Caco-2 (cell line): ENCODE measurements at regions not wholly inside any gene's neighbourhood (a gene's known extent, or its start where the extent isn't known, plus 50 kb on each side); places are given as distances from the start of the nearest gene placed in this dataset.

Experiments used
- BruUV-seq: library from RNA; stranded (reverse); fragments of 400-500 nt; replicated peaks from 2 replicates; lab custom pipeline; 2021; lab: Mats Ljungman, UMichigan
- CTCF ChIA-PET: fragments of 300-600 bp; sonication (Branson Sonifier 250); formaldehyde crosslinking; loops from one replicate; lab custom pipeline; 2022; ENCODE audit warnings: antibody characterized with exemption; lab: Charles Lee
- POLR2A ChIA-PET: fragments of 300-600 bp; sonication (Branson Sonifier 250); formaldehyde crosslinking; loops from one replicate; lab custom pipeline; 2022; ENCODE audit warnings: antibody characterized with exemption; lab: Charles Lee
- DNase-seq, 2 experiments: peaks; one replicate each; pipeline versions ENCODE4 v3.0.0 to v3.0.0-alpha.2; 2020 to 2022
- H3K27me3 ChIP-seq: replicated peaks from 2 replicates; pipeline ENCODE4 v1.6.0; 2011; ENCODE audit warnings: low read length; ENCODE audit not compliant: control insufficient read depth, insufficient read depth
- H3K36me3 ChIP-seq: 2 replicates; pipeline ENCODE4 v1.5.1; 2011; ENCODE audit warnings: low read length; ENCODE audit not compliant: control insufficient read depth, insufficient read depth
- H3K4me1 ChIP-seq: fragments of 250-450 bp; sonication (Bioruptor Pico); 2 replicates; pipeline ENCODE4 v1.5.1; 2020; ENCODE audit warnings: mild to moderate bottlenecking
- H3K4me3 ChIP-seq: 2 replicates; pipeline ENCODE4 v1.5.1; 2011; ENCODE audit warnings: low read depth, mild to moderate bottlenecking, control low read depth, low read length
- H3K9me3 ChIP-seq: fragments of 250-450 bp; sonication (Bioruptor Pico); 2 replicates; pipeline ENCODE4 v1.5.1; 2020; ENCODE audit warnings: mild to moderate bottlenecking, moderate library complexity
- H3K27ac Mint-ChIP-seq: one replicate; pipeline ENCODE4 v1.8.0; 2022; ENCODE audit warnings: mixed read lengths; ENCODE audit not compliant: unreplicated experiment
- H3K27me3 Mint-ChIP-seq: one replicate; pipeline ENCODE4 v1.8.0; 2022; ENCODE audit warnings: mixed read lengths; ENCODE audit not compliant: insufficient read depth, unreplicated experiment
- H3K36me3 Mint-ChIP-seq: one replicate; pipeline ENCODE4 v1.8.0; 2022; ENCODE audit warnings: mild to moderate bottlenecking, mixed read lengths; ENCODE audit not compliant: insufficient read depth, unreplicated experiment
- H3K4me1 Mint-ChIP-seq: one replicate; pipeline ENCODE4 v1.8.0; 2022; ENCODE audit warnings: low read depth, mixed read lengths; ENCODE audit not compliant: unreplicated experiment
- H3K4me3 Mint-ChIP-seq: one replicate; pipeline ENCODE4 v1.8.0; 2022; ENCODE audit warnings: mild to moderate bottlenecking, moderate library complexity, mixed read lengths; ENCODE audit not compliant: unreplicated experiment
- H3K9me3 Mint-ChIP-seq: one replicate; pipeline ENCODE4 v1.8.0; 2022; ENCODE audit warnings: mixed read lengths; ENCODE audit not compliant: unreplicated experiment
- CTCF ChIP-seq, 2 experiments: fragments of 200-600 bp in 1 of 2; IDR thresholded peaks; 1 replicate in 1 of 2; 2 replicates in 1 of 2; pipeline versions ENCODE4 v1.5.1 to v1.8.0; 2011 to 2022; ENCODE audit warnings: antibody characterized with exemption in 1 of 2, control low read depth in 1 of 2, inconsistent platforms in 1 of 2, low read depth in 1 of 2, low read length in 1 of 2, mild to moderate bottlenecking in 1 of 2, moderate library complexity in 1 of 2; ENCODE audit not compliant: insufficient read depth in 1 of 2, severe bottlenecking in 1 of 2, unreplicated experiment in 1 of 2
- intact Hi-C: fragments of 100-400 bp; cut with micrococcal nuclease; formaldehyde crosslinking; loops from one replicate; pipeline ENCODE4 v1.10.0; 2022; ENCODE audit not compliant: unreplicated experiment

GRCh38 chr3:10609134-10609533 lies 103.7 kb upstream of the ATP2B2 start:
- intact Hi-C loops: no loop called here
- Histone ChIP-seq H3K4me3 (no peak overlapping the region), H3K36me3 (no peaks in the 10 kb centered on the region), H3K9me3 (no peaks in the 10 kb centered on the region; the same call in 1 of the 2 replicates), H3K4me1 (no peaks in the 10 kb centered on the region), H3K27me3 (no peaks in the 10 kb centered on the region)
- no peak overlapping the region for H3K27ac Mint-ChIP-seq
- H3K4me3 Mint-ChIP-seq: no peak overlapping the region
- no peaks in the 10 kb centered on the region for H3K4me1 Mint-ChIP-seq
- H3K36me3 Mint-ChIP-seq: no peaks in the 10 kb centered on the region
- TF ChIP-seq CTCF (IDR thresholded peaks at IDR 0.05; ENCODE audit: insufficient read depth in 1 of 2, low read depth in 1 of 2, low read length in 1 of 2, severe bottlenecking in 1 of 2, unreplicated experiment in 1 of 2): no peak
- ChIA-PET CTCF (no interaction called here), POLR2A (no interaction called here)
- DNase-seq: no peak
- H3K27me3 Mint-ChIP-seq: peaks cover 14% of the 10 kb centered on the region
- peaks cover 24% of the 10 kb centered on the region for H3K9me3 Mint-ChIP-seq
- BruUV-seq: no TSS peak

GRCh38 chr3:10614168-10614567 lies 108.8 kb upstream of the ATP2B2 start:
- Histone ChIP-seq H3K4me3 (no peak overlapping the region), H3K9me3 (no peaks in the 10 kb centered on the region; the same call in 1 of the 2 replicates), H3K36me3 (no peaks in the 10 kb centered on the region), H3K4me1 (no peaks in the 10 kb centered on the region), H3K27me3 (no peaks in the 10 kb centered on the region)
- H3K27ac Mint-ChIP-seq: no peak overlapping the region
- CTCF ChIA-PET: no interaction called here
- H3K36me3 Mint-ChIP-seq: no peaks in the 10 kb centered on the region
- POLR2A ChIA-PET: no interaction called here
- peaks cover 32% of the 10 kb centered on the region for H3K9me3 Mint-ChIP-seq
- DNase-seq: no peak
- H3K27me3 Mint-ChIP-seq: peaks cover 22% of the 10 kb centered on the region
- intact Hi-C loops: no loop called here
- no TSS peak for BruUV-seq
- no peak overlapping the region for H3K4me3 Mint-ChIP-seq
- no peak for TF ChIP-seq CTCF (IDR thresholded peaks at IDR 0.05; ENCODE audit: insufficient read depth in 1 of 2, low read depth in 1 of 2, low read length in 1 of 2, severe bottlenecking in 1 of 2, unreplicated experiment in 1 of 2)
- H3K4me1 Mint-ChIP-seq: no peaks in the 10 kb centered on the region

- CTCF ChIA-PET: no interaction called here
- Mint-ChIP-seq H3K27ac (no peak overlapping the region), H3K9me3 (peaks cover 32% of the 10 kb centered on the region), H3K4me3 (no peak overlapping the region), H3K4me1 (no peaks in the 10 kb centered on the region), H3K36me3 (no peaks in the 10 kb centered on the region), H3K27me3 (peaks cover 26% of the 10 kb centered on the region)
- no peak overlapping the region for H3K4me3 ChIP-seq
- no peak for TF ChIP-seq CTCF (IDR thresholded peaks at IDR 0.05; ENCODE audit: insufficient read depth in 1 of 2, low read depth in 1 of 2, low read length in 1 of 2, severe bottlenecking in 1 of 2, unreplicated experiment in 1 of 2)
- POLR2A ChIA-PET: no interaction called here
- no peaks in the 10 kb centered on the region for H3K36me3 ChIP-seq
- no peaks in the 10 kb centered on the region for H3K4me1 ChIP-seq
- no peaks in the 10 kb centered on the region; the same call in 1 of the 2 replicates for H3K9me3 ChIP-seq
- H3K27me3 ChIP-seq: no peaks in the 10 kb centered on the region
- no TSS peak for BruUV-seq
- DNase-seq: no peak
- intact Hi-C loops: no loop called here
Measured at GRCh38 chr3:10615715-10616114, 110.3 kb upstream of the ATP2B2 start.
